H9 (cell line): ENCODE measurements at regions not wholly inside any gene's neighbourhood (a gene's known extent, or its start where the extent isn't known, plus 50 kb on each side); places are given as distances from the start of the nearest gene placed in this dataset.

Experiments
- DNase-seq: peaks from one replicate; pipeline ENCODE4 v3.0.0-alpha.2; 2017
- H2AFZ ChIP-seq: one replicate; pipeline ENCODE4 v1.6.1; 2013; ENCODE audit warnings: mild to moderate bottlenecking, low read length, control low read depth, moderate library complexity
- H2AK5ac ChIP-seq: 2 replicates; pipeline ENCODE4 v1.6.1; 2013; ENCODE audit warnings: low read length, control low read depth, mixed read lengths; ENCODE audit not compliant: insufficient read length
- H2BK120ac ChIP-seq: one replicate; pipeline ENCODE4 v1.6.1; 2013; ENCODE audit warnings: low read depth, mild to moderate bottlenecking, low read length, control low read depth, inconsistent platforms; ENCODE audit not compliant: poor library complexity, severe bottlenecking
- H2BK12ac ChIP-seq: 2 replicates; pipeline ENCODE4 v1.6.1; 2013; ENCODE audit warnings: low read length, control low read depth, mixed read lengths, low read depth; ENCODE audit not compliant: insufficient read length
- H2BK15ac ChIP-seq: 2 replicates; pipeline ENCODE4 v1.6.1; 2013; ENCODE audit warnings: low read depth, low read length, control low read depth
- H2BK20ac ChIP-seq: one replicate; pipeline ENCODE4 v1.6.1; 2013; ENCODE audit warnings: low read depth, mild to moderate bottlenecking, low read length, control low read depth, inconsistent platforms; ENCODE audit not compliant: poor library complexity, severe bottlenecking
- H2BK5ac ChIP-seq: 2 replicates; pipeline ENCODE4 v1.6.1; 2013; ENCODE audit warnings: low read length, control low read depth, mixed read lengths; ENCODE audit not compliant: insufficient read length
- H3K14ac ChIP-seq: 2 replicates; pipeline ENCODE4 v1.6.1; 2013; ENCODE audit warnings: low read length, control low read depth; ENCODE audit not compliant: insufficient read depth
- H3K18ac ChIP-seq: 2 replicates; pipeline ENCODE4 v1.6.1; 2013; ENCODE audit warnings: low read depth, mild to moderate bottlenecking, mixed read lengths, low read length, control low read depth; ENCODE audit not compliant: insufficient read length
- H3K23ac ChIP-seq: 2 replicates; pipeline ENCODE4 v1.6.1; 2013; ENCODE audit warnings: low read length, control low read depth, mixed read lengths, low read depth; ENCODE audit not compliant: insufficient read length
- H3K23me2 ChIP-seq: 2 replicates; pipeline ENCODE4 v1.6.1; 2013; ENCODE audit warnings: low read depth, mild to moderate bottlenecking, mixed read lengths, low read length, control low read depth; ENCODE audit not compliant: insufficient read length, poor library complexity, severe bottlenecking
- H3K27ac ChIP-seq: 2 replicates; pipeline ENCODE4 v1.5.1; 2013; ENCODE audit warnings: low read length, control low read depth, mixed read lengths, low read depth; ENCODE audit not compliant: insufficient read length
- H3K27me3 ChIP-seq: 2 replicates; pipeline ENCODE4 v1.6.1; 2013; ENCODE audit warnings: low read length, control low read depth, inconsistent platforms; ENCODE audit not compliant: insufficient read depth
- H3K4ac ChIP-seq: 2 replicates; pipeline ENCODE4 v1.6.1; 2013; ENCODE audit warnings: low read depth, mild to moderate bottlenecking, control low read depth, inconsistent platforms, low read length, moderate library complexity
- H3K4me1 ChIP-seq: 2 replicates; pipeline ENCODE4 v1.6.1; 2013; ENCODE audit warnings: low read length, control low read depth, inconsistent platforms; ENCODE audit not compliant: insufficient read depth
- H3K4me2 ChIP-seq: 2 replicates; pipeline ENCODE4 v1.6.1; 2013; ENCODE audit warnings: low read length, control low read depth, mixed read lengths; ENCODE audit not compliant: insufficient read length, insufficient read depth
- H3K56ac ChIP-seq: 2 replicates; pipeline ENCODE4 v1.6.1; 2013; ENCODE audit warnings: low read depth, mild to moderate bottlenecking, mixed read lengths, low read length, control low read depth; ENCODE audit not compliant: insufficient read length
- H3K79me1 ChIP-seq: 2 replicates; pipeline ENCODE4 v1.6.1; 2013; ENCODE audit warnings: low read depth, mild to moderate bottlenecking, moderate library complexity, low read length, control low read depth, inconsistent platforms; ENCODE audit not compliant: insufficient read depth, poor library complexity, severe bottlenecking
- H3K79me2 ChIP-seq: 2 replicates; pipeline ENCODE4 v1.6.1; 2013; ENCODE audit warnings: low read length, control low read depth, inconsistent platforms; ENCODE audit not compliant: insufficient read depth
- H3K9ac ChIP-seq: 2 replicates; pipeline ENCODE4 v1.6.1; 2013; ENCODE audit warnings: low read length, control low read depth, mixed read lengths; ENCODE audit not compliant: insufficient read length; ENCODE audit errors: extremely low read depth
- H3K9me3 ChIP-seq: one replicate; pipeline ENCODE4 v1.6.1; 2013; ENCODE audit warnings: low read depth, low read length, inconsistent platforms; ENCODE audit not compliant: control insufficient read depth
- H3T11ph ChIP-seq: one replicate; pipeline ENCODE4 v1.6.1; 2013; ENCODE audit warnings: mild to moderate bottlenecking, low read length, control low read depth, inconsistent platforms
- H4K20me1 ChIP-seq: one replicate; pipeline ENCODE4 v1.6.1; 2013; ENCODE audit not compliant: control insufficient read depth, insufficient read length, insufficient read depth
- H4K5ac ChIP-seq: 2 replicates; pipeline ENCODE4 v1.6.1; 2013; ENCODE audit warnings: low read depth, mild to moderate bottlenecking, mixed read lengths, low read length, control low read depth; ENCODE audit not compliant: insufficient read length
- H4K8ac ChIP-seq: replicated peaks from 2 replicates; pipeline ENCODE4 v1.6.1; 2013; ENCODE audit warnings: low read length, control low read depth, mixed read lengths, low read depth; ENCODE audit not compliant: insufficient read length
- H4K91ac ChIP-seq: 2 replicates; pipeline ENCODE4 v1.6.1; 2013; ENCODE audit warnings: low read depth, mild to moderate bottlenecking, moderate library complexity, mixed read lengths, low read length, control low read depth; ENCODE audit not compliant: insufficient read length
- H3K27ac Mint-ChIP-seq, 3 experiments: 2 replicates in 2 of 3; 3 replicates in 1 of 3; pipeline ENCODE4 v1.8.0; 2020 to 2021; ENCODE audit warnings: mixed read lengths in 3 of 3, mild to moderate bottlenecking in 1 of 3, moderate library complexity in 1 of 3
- H3K27me3 Mint-ChIP-seq: 2 replicates; pipeline ENCODE4 v1.8.0; 2021; ENCODE audit warnings: low read depth, mild to moderate bottlenecking, moderate library complexity, mixed read lengths
- H3K36me3 Mint-ChIP-seq, 3 experiments: 2 replicates in 2 of 3; 3 replicates in 1 of 3; pipeline ENCODE4 v1.8.0; 2020 to 2021; ENCODE audit warnings: low read depth in 3 of 3, mixed read lengths in 3 of 3; ENCODE audit not compliant: insufficient read depth in 1 of 3
- H3K4me1 Mint-ChIP-seq, 2 experiments: 2 replicates each; pipeline ENCODE4 v1.8.0; 2020; ENCODE audit warnings: mixed read lengths in 2 of 2
- H3K4me3 Mint-ChIP-seq, 2 experiments: 2 replicates in 1 of 2; 3 replicates in 1 of 2; pipeline ENCODE4 v1.8.0; 2020 to 2021; ENCODE audit warnings: mild to moderate bottlenecking in 2 of 2, mixed read lengths in 2 of 2, moderate library complexity in 1 of 2
- H3K9me3 Mint-ChIP-seq, 2 experiments: 2 replicates in 1 of 2; 3 replicates in 1 of 2; pipeline ENCODE4 v1.8.0; 2020; ENCODE audit warnings: mild to moderate bottlenecking in 2 of 2, mixed read lengths in 2 of 2, moderate library complexity in 1 of 2
- WGBS: extraction: QIAGEN DNeasy Blood & Tissue Kit; methylation state at CpG from one replicate; pipeline ENCODE4 v1.1.7; 2013; ENCODE audit warnings: missing lambda C conversion rate, low lambda C conversion rate, mixed read lengths; ENCODE audit not compliant: insufficient read length; ENCODE audit errors: extremely low coverage; 5-methylcytosine and 5-hydroxymethylcytosine counted together
- TF ChIP-seq, protein P1 (sequence below): fragments of 200-600 bp; sonication (generic); conservative IDR thresholded peaks from 3 replicates; pipeline ENCODE4 v1.8.0; 2021; ENCODE audit warnings: antibody characterized with exemption, mild to moderate bottlenecking

DNA sequence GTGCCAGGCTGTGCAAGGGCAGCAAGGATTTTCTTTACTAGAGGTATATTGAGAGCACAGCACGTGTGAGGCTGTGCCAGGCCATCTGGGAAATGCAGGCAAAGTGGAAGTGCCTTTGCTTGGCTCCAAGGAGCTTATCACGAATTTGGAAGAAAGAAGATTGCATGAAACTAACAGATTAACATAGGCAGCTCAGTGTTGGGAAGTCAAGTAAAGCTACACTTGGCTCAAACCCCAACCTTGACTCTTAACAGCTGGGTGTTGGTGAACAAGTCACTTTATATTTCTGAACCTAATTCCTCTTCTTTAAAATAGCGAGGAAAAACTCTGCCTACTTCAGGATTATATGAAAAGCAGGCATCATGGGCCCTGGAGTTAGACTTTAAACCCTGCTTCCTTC, 105.2 kb downstream of the PLCE1 start:
- Histone ChIP-seq H4K5ac (no peak overlapping the region), H3K9me3 (no peaks in the 10 kb centered on the region), H3K18ac (no peak overlapping the region), H4K91ac (no peak overlapping the region), H2BK5ac (no peak overlapping the region), H3K23me2 (no peaks in the 10 kb centered on the region), H3K14ac (no peak overlapping the region), H3K4me1 (no peaks in the 10 kb centered on the region), H3K27me3 (no peaks in the 10 kb centered on the region), H3K27ac (no peak overlapping the region), H2BK20ac (no peak overlapping the region), H2BK15ac (no peak overlapping the region), H3K4ac (no peak overlapping the region), H3K9ac (no peak overlapping the region), H3K56ac (no peak overlapping the region), H3K4me2 (no peak overlapping the region), H3K23ac (no peak overlapping the region), H2AK5ac (no peak overlapping the region), H3T11ph (no peak overlapping the region), H2BK12ac (no peak overlapping the region), H4K8ac (no peak overlapping the region), H3K79me1 (no peaks in the 10 kb centered on the region), H3K79me2 (no peaks in the 10 kb centered on the region), H2BK120ac (no peak overlapping the region), H2AFZ (no peak overlapping the region), H4K20me1 (peaks cover 2% of the 10 kb centered on the region)
- TF ChIP-seq, protein P1, sequence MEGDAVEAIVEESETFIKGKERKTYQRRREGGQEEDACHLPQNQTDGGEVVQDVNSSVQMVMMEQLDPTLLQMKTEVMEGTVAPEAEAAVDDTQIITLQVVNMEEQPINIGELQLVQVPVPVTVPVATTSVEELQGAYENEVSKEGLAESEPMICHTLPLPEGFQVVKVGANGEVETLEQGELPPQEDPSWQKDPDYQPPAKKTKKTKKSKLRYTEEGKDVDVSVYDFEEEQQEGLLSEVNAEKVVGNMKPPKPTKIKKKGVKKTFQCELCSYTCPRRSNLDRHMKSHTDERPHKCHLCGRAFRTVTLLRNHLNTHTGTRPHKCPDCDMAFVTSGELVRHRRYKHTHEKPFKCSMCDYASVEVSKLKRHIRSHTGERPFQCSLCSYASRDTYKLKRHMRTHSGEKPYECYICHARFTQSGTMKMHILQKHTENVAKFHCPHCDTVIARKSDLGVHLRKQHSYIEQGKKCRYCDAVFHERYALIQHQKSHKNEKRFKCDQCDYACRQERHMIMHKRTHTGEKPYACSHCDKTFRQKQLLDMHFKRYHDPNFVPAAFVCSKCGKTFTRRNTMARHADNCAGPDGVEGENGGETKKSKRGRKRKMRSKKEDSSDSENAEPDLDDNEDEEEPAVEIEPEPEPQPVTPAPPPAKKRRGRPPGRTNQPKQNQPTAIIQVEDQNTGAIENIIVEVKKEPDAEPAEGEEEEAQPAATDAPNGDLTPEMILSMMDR: no peak
- WGBS: no CpG with 5 or more reads among the region's 3 CpGs
- Mint-ChIP-seq H3K4me1 (peaks cover 0 to 2% of the 10 kb centered on the region in 2 experiments; a peak in 1 of 4 replicates), H3K9me3 (no peaks in the 10 kb centered on the region; a peak in 1 of 5 replicates), H3K4me3 (no peak overlapping the region), H3K27ac (no peak overlapping the region), H3K36me3 (no peaks in the 10 kb centered on the region), H3K27me3 (peaks cover 9% of the 10 kb centered on the region)
- DNase-seq: no peak
